Activated CD8-positive, alpha-beta memory T cell treated with anti-CD3 and anti-CD28 coated beads, Interleukin-2, amount 50 U/mL, for 24 hours (primary cell): ENCODE measurements at regions not wholly inside any gene's neighbourhood (a gene's known extent, or its start where the extent isn't known, plus 50 kb on each side); places are given as distances from the start of the nearest gene placed in this dataset.

Experiments used
- DNase-seq: peaks from one replicate; pipeline ENCODE4 v3.0.0-alpha.2; 2020; ENCODE audit errors: extremely low read depth

DNA sequence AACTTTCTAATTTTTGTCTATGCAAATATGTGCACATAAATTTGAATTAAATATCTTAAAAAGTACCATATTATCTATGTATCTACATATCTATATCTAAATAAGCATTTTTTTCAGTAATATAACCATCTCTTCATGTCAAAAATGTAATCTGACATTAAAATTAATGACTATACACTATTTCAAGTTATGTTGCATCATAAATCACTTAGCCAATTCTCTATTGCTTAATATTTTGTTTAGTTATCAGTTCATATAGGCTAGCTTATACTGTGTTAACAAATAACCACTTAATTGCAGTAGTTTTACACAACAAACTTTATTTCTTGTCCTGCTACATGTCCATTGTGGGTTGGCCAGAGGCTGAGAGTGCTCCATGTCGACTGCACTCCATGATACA lies 360.8 kb downstream of the EPM2A start:
- DNase-seq: no peak

DNA sequence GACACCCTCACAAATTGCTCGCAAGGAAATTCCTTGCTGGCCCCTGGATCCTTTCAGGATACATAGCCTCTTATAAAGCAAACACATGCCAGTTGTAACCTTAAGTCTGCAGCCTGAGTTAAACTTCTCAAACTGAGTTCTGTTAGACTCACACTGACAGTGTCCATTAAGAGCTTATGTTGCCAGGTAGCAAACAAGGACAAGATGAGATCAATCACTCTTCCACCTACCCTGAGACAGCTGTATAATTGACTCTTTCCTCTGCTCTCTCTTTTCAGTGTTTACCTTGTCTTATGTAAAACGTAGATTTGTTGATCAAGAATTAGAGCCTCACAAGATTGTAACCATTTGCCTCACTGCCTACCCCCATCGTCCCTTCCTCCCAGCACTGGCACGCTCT lies 359.8 kb downstream of the EPM2A start:
- DNase-seq: no peak

DNA sequence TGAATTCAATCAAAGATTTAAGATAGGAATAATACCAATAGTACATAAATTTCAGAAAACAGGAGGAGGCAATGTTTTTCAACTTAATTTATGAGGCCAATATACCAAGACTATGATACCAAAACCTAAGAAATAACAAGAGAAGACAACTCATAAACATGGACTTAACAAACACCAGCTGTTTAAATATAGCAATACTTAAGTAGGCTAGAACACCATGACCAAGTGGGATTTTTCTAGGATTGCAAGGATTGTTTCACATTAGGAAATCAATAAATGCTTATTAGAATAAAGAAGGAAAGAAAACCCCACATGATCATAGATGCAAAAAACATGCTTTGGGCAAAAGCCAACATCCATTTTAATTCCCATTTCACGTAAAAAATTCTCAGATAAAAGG lies 355.1 kb downstream of the EPM2A start:
- DNase-seq: no peak

DNA sequence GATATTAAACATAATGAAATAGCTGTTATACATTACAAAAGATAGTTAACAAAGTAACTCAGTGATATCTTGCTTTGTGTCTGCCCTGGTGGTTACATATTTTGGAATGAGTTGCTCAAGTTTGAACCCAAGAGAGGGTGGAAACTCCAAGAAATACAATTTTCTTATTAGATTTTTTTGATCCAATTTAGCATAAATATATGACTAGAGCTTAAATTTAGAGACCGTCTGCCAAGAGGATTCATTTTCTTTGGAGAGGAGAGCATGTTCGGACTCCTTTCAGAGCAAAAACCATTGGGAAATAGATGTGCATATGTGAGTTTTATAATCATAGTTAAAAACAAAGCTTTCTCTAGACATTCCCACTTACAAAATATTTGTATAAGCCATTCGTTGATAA lies 353.4 kb downstream of the EPM2A start:
- no peak for DNase-seq

DNA sequence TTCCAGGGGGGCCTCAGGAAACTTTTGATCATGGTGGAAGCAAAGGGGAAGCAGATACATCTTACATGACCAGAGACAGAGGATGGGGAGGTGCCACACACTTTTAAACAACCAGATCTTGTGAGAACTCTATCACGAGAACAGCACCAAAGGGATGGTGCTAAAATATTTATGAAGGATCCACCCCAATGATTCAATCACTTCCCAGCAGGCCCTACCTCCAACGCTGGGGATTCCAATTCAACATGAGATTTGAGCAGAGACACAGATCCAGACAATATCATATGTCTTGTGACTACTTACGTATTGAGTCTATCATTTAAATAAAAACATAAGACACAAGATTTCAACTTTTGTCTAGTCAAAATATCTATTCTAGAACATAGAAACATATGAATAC lies 351.9 kb downstream of the EPM2A start:
- no peak for DNase-seq

DNA sequence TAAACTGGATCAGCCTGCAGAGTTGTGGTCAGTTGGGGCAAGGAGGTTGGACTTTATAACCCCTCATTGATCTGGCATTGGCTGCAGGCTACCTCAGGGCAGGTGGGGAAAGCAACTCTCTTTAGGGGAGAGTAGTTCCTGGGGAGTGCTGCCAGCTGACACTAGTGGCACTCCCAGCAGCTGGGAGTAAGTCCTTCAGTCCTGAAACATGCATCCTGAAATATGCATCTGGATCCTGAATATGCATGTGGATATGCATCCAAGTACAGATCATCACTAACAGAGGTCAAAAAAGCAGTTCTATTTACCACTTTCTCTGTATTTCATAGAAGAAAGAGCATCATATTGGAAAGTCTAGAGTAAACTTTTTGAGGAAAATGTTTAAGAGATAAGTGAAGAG lies 350.8 kb downstream of the EPM2A start:
- no peak for DNase-seq

DNA sequence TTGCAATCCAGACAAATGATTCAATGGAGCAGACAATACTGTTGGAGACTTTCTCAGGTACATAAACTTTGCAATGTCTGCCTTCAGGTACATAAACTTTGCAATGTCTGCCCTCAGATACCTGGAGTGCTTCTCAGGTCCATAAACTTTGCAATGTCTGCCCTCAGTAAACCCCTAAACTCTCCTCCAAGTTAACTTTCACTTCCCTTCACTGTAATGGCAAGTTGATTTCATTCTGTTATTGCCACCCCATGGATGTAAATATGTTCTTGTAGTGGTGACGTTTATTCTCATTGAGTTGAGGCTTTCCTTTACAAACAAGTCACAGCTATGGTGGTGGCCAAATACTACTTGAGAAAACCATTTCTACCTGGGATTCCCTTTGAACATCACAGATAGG lies 338.8 kb downstream of the EPM2A start:
- no peak for DNase-seq

DNA sequence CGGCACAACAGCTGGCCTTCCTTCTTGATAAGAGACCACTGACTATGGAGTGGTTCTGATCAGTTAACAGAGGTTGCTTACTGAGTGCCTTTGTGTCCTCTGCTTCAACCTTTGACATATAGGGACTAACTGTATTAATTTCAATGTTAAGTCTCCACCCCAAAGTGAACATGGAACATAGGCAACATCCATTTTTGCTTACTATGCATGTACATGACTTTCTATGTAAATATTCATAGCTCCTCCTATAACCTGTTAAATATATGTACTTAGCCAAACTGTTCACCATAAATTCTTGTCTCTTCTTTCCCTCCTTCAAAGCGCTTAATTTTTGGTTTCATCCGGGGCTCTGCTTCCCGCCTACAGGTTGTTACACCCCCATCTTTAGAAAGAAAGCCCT lies 334.8 kb downstream of the EPM2A start:
- DNase-seq: no peak

DNA sequence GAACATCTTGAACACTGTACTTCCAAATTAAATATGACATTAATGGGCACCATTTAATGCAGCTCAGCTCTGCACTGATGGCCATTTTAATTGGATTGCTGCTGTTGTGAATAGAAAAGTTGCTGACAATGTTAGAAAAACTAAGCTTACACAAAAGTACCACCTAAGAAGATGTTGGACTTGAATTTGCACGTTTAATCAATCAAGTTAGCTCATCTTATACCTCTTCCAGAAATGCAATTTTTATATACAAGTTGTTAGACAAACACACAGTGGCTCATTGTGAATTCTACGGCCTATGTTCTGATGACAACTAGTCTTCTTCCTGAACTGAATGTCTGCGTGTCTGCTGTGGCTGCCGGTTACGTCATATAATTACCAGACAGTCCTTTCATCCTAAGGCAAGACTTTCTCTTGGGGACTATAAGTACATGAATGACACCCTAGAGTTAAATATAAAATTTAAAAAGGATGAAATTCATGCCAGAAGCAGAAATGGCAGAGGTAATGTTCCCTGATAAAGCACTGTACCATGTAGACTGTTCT lies 330.2 kb downstream of the EPM2A start:
- DNase-seq: no peak

DNA sequence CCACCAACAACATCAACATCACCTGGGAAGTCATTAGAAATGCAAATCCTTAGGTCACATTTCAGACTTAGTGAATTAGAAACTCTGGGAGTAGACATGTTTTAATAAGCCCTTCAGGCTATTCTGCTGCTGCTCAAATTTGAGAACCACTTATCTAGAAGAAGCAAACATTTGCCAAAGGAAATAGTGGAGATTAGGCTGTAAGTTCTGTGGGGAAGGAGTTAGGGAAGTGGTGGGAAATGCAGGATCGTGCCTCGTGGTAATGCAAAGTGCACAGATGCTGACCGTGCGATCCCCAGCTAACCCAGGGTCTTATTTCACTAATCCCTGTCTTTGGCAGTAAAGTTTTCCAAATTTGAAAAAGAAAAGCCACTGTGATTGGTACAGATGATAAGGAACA lies 328.5 kb downstream of the EPM2A start:
- DNase-seq: no peak

DNA sequence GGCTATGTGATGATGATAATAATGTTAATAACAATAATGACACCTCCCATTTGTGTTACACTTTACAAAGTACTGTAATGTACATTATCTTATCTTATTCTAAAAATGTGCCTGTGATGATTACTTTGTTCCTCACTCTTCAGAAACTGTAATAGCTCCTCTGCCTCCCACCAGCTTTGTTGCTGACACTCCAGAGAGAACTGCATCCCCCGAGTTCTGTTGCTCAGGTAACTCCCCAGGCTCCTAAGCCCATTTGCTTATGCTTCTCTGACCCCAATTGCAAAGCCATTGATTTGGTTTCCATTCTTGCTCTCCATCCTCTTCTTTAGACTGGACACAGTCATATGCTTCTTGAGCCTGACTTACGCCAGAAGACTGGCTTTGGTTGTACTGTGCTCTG lies 319.7 kb downstream of the EPM2A start:
- DNase-seq: no peak

DNA sequence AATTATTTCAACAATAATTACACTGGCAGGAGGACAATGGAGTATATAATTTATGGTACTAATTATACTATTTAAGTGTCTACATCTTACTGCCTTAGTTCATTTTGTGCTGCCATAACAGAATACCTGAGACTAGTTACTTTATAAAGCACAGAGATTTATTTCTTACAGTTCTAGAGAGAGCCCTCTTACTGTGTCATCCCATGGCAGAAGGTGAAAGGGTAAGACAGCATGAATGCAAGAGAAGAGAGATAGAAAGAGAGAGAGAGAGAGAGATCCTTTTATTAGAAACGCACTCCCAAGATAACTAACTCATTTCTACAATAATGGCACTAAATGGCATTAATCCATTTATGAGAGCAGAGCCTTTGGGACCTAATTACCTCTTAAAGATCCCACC lies 314.7 kb downstream of the EPM2A start:
- no peak for DNase-seq

DNA sequence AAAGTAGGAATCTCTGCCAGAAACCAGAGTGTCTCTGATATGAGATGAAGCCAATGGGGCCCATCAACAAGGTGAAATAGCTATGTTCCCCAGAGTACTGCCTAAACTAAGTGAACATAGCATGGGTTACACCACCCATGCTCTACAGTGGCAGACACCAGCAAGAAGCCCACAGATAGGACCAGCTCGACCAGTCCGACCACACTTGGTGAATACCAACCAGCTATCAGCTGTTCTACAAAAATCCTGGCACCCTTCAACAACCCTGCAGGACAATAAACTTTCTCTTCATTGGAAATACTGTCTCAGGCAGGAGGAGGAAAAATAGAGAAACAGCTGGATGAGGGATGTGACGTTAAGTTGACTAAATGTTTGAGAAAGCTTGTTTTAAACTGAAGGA lies 311.4 kb downstream of the EPM2A start:
- DNase-seq: no peak

DNA sequence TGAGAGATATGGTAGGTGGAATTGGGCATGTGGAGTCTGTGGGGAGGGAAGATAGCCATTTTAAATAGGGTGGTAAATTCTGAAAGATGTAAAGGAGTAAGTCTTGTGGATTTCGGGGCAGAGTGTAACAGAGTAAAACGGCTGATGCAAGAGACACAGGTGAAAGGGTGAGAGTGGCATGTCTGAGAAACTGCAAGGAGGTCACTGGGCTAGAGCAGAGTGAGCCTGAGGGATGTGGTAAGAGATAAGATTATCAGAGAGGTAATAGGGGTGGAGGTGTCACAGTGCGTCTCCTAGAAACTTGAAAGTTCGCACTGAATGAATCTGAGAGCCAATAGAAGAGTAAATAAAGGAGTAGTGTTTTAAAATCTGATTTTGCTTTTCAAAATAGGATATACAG lies 308.1 kb downstream of the EPM2A start:
- DNase-seq: no peak

DNA sequence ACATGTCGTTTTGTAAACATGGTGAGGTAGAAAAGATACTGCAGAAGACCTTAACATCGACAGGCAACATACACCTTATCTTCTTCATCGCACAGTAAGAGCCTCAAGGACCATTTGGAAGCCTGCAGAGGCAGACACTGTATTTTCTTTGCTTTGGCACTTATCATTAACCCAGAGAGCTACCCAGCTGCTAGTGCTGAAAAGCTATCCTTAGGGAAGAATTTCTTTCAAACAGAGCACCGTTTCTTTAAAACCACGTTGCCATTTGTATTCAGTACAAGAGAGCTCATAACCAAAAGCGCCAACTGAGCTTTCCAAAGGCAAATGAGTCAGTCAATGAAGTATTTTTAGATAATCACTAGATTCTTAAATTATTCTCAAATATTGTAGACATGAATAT lies 306.6 kb downstream of the EPM2A start:
- no peak for DNase-seq

DNA sequence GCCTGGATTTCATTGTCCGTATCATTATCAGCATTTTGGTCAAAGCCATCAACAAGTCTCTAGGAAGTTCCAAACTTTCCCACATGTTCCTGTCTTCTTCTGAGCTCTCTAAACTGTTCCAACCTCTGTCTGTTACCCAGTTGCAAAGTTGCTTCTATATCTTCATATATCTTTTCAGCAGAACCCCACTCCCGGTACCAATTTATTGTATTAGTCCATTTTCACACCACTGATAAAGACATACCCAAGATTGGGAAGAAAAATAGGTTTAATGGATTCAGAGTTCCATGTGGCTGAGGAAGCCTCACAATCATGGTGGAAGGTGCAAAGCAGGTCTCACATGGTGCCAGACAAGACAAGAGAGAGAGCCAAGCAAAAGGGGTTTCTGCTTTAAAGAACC lies 293.2 kb downstream of the EPM2A start:
- DNase-seq: no peak

DNA sequence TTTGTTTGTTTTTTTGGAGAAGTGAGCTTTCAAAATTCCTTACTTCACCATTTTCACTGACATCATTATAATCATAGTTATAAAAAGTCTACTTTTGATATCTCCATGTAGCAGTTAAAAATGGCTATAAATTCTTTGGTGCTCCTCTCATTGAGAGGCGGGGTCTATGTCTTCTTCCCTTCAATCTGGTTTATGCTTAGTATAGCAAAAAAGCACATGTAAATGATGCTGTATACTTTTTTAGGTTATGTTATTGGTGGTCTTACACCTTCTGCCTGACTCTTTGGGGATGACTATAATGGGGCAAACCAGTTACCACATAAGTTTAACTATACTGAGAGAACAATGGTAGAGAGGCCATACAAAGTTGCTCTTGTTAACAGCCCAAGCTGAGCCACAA lies 289.6 kb downstream of the EPM2A start:
- no peak for DNase-seq

DNA sequence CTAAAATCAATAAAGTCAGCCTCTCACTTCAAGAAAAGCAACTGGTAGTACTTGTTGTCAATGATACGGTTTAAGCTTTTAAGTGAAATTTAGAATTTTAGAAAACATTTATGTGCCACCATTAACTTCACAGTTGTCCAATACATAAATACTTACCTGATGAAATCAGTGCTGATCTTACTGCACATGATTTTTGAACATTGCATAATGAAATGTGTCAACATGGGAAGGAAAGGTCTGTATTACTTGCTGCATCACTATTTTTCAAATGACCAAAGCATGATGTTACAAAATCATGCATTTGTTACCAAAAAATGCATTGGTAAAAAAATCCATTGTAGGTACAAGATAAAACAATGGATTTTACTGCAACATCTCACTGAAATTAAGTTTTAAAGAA lies 284.3 kb downstream of the EPM2A start:
- no peak for DNase-seq

DNA sequence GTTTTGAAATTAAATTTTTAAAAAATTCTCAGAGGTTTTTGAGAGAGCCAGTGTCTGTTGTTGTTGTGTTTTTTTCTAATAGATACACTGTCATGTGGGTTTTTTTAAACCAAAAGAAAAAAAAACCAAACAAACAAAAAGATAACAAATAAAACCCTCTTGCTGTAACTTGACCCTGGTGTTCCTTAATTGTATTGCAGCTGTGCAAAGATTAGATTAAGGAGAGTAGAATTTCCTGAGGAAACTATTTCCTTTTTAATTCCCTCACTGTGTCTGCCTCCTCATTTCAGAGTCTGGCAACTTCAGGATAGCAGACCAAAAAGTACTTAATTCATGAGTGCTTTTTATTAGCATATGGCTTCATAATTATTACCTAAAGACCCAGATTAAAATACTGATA lies 281.9 kb downstream of the EPM2A start:
- no peak for DNase-seq

DNA sequence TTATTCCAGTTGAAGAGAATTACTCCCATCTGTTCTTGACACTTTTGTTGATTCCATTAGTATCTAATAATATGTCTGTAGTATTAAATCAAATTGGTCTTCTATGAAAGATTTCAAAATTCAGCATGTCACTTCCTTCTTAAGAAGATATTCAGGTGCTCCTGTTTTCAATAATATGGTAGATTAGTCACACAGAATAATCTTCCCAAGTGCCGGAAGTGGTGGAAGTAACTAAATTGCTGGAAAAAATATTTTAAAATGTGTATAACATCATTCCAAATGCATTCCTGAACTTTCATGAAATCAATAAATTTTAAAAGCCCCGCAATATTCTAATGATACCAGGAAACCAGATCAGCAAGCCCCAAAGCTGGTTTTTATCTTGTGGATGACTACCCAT lies 281.3 kb downstream of the EPM2A start:
- DNase-seq: no peak

DNA sequence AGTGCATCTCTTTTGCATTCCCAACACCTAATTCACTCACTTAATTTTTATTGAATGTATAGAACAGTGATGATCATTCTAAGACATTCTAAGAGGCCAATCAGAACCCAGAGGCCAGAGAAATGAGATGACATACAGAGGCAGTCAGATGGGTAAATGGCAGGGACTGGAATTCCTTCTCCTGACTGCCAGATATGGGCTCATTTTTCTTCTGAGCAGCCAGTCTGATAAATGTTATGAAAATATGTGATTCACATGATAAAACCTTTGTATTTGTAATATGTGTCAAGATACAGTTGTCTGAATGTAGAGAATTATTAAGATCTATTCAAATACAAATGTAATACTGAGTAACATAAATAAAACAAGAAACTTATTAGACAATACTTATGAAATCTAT lies 277.8 kb downstream of the EPM2A start:
- no peak for DNase-seq

DNA sequence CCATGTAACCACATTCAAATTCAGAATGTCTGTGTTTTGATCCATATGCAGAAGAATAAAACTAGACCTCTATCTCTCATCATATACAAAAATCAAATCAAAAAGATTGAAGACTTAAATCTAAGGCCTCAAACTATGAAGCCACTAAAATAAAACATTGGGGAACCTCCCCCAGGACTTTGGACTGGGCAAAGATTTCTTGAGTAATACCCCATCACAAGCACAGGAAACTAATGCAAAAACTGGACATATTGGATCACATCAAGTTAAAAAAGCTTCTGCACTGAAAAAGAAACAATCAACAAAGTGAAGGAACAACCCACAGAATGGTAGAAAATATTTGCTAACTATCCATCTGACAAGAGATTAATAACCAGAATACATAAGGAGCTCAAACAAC lies 266.8 kb downstream of the EPM2A start:
- no peak for DNase-seq

DNA sequence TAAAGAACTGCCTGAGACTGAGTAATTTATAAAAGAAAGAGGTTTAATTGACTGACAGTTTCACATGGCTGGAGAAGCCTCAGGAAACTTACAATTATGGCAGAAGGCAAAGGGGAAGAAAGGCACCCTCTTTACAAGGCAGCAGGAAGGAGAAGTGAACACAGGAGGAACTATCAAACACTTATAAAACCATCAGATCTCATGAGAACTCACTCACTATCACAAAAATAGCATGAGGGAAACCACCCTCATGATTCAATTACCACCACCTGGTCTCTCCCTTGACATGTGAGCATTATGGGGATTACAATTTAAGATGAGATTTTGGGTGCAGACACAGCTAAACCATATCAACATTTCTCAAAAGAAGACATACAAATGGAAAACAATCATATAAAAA lies 266.3 kb downstream of the EPM2A start:
- no peak for DNase-seq

DNA sequence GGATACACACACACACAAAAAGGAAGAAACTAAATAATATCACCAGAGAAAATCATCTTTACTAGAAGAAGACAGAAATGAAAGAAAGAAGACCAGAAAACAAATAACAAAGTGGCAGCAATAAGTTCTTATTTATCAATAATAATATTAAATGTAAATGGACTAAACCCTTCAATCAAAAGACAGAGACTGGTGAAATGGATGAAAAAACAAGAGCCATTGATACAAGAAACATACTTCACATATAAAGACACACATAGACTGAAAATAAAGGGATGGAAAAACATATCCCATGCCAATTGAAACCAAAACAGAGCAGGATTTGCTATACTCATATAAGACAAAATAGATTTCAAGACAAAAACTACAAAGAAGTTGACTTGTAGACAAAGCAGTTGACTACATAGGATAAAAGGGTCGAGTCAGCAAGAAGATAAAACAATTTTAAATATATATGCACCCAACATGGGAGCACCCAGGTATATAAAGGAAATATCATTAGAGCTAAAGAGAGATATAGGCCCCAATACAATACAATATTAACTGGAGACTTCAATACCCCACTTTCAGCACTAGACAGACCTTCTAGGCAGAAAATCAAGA lies 259.4 kb downstream of the EPM2A start:
- DNase-seq: no peak

DNA sequence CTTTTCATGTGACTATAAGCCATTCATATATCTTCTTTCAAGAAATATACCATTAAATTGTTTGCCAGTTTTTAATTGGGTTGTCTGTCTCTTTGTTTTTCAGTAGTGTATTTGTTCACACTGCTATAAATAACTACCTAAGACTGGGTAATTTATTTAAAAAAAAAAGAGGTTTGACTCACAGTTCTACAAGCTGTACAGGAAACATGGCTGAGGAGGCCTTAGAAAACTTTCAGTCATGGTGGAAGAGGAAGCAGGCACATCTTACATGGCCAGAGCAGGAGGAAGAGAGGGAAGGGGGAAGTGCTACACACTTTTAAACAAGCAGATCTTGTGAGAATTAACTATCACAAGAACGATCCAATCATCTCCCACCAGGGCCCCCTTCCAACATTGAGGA lies 255.3 kb downstream of the EPM2A start:
- DNase-seq: no peak
